GM19351 (cell line): ENCODE measurements at regions not wholly inside any gene's neighbourhood (a gene's known extent, or its start where the extent isn't known, plus 50 kb on each side); places are given as distances from the start of the nearest gene placed in this dataset.
"Not testable (repeated sequence)": the region's sequence is repeated elsewhere in the genome, so short reads cannot be mapped to it uniquely, and the experiment has no call there.

Experiments used
- ATAC-seq: cut with Tn5 transposase; IDR thresholded peaks from one replicate; pipeline ENCODE4 v1.9.1; 2021; ENCODE audit warnings: mild to moderate bottlenecking, moderate library complexity; ENCODE audit not compliant: unreplicated experiment

DNA sequence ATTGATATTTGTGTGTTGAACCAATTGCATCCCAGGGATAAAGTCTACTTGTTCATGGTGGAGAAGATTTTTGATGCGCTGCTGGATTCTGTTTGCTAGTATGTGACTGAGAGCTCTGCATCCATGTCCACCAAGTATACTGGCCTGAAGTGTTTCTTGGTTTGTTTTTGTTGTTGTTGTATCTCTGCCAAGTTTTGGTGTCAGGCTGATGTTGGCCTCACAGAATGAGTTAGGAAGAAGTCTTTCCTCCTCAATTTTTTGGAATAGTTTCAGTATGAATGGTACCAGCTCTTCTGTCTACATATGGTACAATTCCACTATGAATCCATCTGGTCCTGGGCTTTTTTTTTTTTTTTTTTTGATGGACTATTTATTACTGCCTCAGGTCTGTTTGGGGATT lies 50.9 kb upstream of the OSTN start:
- ATAC-seq, result no peak

- no peak for ATAC-seq
Measured at GRCh38 chr3:191143224-191143623, 55.8 kb upstream of the OSTN start.

DNA sequence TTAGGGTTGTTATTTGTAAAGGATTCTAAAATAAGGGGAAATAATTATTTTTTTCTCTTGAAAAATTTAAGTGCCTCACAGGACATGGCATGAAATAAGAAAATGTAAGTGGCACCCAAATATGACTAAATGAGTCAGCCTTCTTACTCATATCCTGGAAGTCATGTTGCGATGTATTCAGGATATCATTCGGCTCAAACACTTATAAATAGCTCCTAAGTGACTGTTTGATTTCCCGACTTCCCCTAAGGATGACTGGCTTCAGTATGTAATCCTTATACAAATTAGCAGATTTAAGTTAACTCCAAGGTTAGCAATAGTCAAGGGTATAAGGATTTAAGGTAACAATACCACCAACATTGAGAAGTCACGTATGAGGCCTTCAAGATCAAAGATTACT lies 57.3 kb upstream of the OSTN start:
- no peak for ATAC-seq

GRCh38 chr3:191139736-191140135 lies 59.3 kb upstream of the OSTN start:
- ATAC-seq, result peak; percentile 70

DNA sequence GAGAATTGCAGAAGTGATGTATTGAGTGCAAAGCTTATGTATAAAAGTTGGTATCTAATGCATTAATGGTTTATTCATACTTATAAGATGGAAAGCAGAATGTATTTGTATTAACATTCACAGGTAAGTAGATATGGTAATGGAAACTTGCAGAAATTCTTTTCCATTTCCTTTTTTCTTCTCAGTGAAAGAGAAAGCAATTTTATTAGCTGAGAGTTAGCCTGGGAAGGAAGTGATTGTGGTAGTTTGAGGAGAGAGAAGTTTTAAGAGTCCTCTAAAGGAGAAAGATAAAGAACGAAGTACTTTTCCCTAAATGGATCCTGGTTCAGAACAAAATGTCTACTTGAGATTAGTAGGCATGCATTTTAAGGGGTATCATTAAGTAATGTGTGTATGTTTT lies 60.1 kb upstream of the OSTN start:
- ATAC-seq, result peak; percentile 31

GRCh38 chr3:191137708-191138107 lies 61.3 kb upstream of the OSTN start:
- ATAC-seq, result no peak

GRCh38 chr3:191136347-191136746 lies 62.7 kb upstream of the OSTN start:
- ATAC-seq, result peak; percentile 21

DNA sequence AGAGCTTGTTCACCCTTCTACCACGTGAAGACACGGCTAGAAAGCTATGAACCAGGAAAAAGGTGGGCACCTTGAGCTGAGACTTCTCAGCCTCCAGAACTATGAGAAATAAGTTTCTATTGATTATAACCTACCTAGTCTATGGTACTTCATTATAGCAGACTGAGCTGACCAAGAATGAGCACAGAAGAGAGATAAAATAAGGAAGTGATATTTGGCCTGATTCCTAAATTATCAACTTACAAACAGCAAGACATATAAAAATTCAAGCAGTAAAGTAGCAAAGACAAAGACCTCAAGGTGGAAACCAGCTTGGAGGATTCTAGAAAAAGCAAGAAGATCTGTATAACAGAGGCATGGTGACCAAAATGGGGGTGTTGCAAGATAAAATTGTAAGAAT lies 63.9 kb upstream of the OSTN start:
- ATAC-seq, result no peak

DNA sequence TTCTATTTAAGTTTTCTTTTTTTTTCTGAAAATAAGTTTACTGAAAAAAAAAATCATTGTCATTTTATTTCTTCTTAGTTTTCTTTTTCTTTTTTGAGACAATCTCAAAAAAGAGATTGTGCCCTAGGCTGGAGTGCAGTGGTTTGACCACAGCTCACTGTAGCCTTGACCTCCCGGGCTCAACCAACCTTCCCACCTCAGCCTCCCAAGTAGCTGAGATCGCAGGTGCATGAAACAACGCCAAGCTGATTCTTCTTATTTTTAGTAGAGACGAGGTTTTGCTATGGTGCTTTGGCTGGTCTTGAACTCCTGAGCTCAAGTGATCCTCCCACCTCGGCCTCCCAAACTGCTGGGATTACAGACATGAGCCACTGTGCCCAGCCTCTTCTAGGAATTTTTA lies 65.7 kb upstream of the OSTN start:
- ATAC-seq, result no peak

GRCh38 chr3:191131305-191131704 lies 67.7 kb upstream of the OSTN start:
- ATAC-seq, result no peak

DNA sequence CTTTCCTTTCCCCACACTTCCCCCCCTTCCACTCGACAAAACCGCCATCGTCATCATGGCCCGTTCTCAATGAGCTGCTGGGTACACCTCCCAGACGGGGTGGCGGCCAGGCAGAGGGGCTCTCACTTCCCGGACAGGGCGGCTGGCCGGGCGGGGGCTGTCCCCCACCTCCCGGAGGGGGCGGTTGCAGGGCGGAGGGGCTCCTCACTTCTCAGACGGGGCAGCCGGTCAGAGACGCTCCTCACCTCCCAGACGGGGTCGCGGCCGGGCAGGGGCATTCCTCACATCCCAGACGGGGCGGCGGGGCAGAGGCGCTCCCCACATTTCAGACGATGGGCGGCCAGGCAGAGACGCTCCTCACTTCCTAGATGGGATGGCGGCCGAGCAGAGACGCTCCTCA lies 74.2 kb upstream of the OSTN start:
- ATAC-seq, result not testable (repeated sequence)

- ATAC-seq, result no peak
Measured at GRCh38 chr3:191123946-191124345, 75.1 kb upstream of the OSTN start.

DNA sequence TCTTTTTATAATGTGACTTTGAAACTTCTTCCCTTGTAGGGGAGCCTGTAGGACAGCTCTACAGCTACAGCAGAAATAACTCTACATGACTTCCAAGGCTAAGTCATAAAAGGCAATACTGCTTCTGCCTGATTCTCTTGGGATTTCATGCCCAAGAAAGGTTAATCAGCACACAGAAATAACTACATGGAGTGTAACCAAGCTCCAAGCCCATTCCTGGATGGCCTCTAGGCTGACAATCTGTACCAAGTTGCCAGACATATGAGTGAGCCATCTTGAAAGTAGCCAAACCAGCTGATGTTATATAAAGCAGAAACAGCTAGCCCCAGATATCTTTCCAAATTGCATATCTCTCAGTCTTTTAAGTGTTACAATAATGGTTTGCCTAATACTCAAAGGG lies 75.8 kb upstream of the OSTN start:
- ATAC-seq, result no peak

GRCh38 chr3:191120447-191121298 lies 78.4 kb upstream of the OSTN start:
- ATAC-seq, result no peak

GRCh38 chr3:191119415-191120295 lies 79.4 kb upstream of the OSTN start:
- peak; percentile 71 for ATAC-seq

DNA sequence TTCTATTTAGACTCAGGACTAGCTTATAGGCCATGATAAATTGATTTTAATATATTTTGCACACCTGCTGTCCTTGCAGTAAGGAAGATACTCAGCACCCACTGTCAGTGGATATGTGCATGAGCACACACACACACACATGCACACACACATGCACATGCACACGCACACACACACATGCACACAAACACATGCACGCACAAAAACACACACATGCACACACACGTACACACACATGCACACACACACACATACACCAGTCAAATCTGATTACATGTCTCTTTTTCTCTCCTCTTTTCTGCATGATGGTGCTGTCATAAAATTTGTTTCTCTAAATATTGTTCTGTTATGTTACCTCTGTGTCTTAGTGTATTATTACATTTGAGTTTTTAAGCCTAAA lies 87.3 kb upstream of the OSTN start:
- ATAC-seq, result no peak

DNA sequence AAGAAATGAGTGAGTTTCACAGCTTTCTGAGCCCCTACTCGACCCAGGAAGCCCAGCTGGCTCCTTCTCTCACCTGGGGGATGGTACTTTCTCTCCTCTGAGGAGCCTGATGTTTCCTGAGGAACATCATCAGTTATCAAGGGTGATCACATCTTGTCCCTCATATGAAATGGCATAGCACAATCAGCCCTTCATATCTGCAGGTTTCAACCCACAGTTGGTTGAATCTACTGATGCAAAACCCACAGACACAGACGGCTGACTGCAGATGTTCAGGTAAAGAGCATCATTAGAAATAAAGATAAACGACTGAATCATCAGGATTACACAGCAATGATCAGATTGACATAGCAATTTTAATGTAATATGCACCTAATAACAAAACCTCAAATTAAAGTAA lies 93.6 kb upstream of the OSTN start:
- ATAC-seq, result peak; percentile 90

DNA sequence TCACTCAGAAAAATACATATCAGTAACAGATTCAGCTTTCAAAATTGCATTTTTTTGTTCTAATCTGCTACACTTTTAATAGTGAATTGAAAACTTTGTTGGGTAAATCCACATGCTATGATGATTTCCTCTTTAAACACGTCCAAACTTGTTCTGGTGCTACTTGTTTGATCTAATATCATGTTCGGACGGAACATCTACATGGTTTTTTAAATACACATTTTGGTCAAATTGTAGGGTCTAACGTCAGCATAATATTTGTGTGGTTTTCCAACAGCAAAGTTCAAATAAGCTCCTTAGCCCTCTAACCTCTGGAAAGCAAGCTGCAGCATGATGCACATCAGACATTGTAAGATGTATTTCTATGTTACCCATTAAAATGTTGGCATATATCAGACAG lies 98.5 kb upstream of the OSTN start:
- no peak for ATAC-seq

DNA sequence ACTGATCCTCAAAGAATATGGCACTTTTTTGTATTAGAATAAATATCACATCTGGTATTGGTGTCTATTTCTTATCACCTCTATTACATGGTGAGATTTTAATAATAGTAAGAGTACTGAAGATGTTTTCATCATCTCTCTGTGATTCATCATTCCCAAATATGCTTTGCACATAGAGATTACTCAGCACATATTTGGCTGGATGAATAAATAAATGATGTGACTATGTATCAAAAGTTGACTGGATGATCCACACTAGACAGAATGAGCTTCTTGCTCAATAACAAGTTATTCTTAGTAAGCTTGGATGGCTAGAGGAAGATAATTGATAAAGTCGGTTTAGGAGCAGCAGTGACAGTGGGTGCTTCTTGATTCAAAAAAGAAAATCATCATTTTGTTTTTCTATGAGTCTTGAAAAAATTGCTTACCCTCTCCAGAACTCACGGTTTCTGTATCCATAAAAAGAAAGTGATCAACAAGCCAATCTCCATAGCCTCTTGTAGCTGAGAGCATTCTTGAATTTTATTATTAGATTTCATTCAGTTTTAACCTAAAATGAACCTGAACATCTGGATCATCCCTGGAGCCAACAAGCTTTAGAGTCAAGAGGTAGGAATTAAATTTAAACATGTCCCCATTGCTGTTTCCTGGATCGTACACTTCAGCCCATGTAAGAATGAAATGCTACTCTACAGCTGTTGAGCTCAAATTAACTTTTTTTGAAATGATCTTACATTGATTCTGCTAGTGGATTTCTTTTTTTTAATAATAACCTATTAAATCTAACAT lies 104.8 kb upstream of the OSTN start:
- no peak for ATAC-seq

GRCh38 chr3:191087391-191087790 lies 111.7 kb upstream of the OSTN start:
- ATAC-seq, result no peak

- no peak for ATAC-seq
Measured at GRCh38 chr3:191085091-191085490, 114.0 kb upstream of the OSTN start.
